ENCODE measurements at regions not wholly inside any gene's neighbourhood (a gene's known extent, or its start where the extent isn't known, plus 50 kb on each side); places are given as distances from the start of the nearest gene placed in this dataset.

DNA sequence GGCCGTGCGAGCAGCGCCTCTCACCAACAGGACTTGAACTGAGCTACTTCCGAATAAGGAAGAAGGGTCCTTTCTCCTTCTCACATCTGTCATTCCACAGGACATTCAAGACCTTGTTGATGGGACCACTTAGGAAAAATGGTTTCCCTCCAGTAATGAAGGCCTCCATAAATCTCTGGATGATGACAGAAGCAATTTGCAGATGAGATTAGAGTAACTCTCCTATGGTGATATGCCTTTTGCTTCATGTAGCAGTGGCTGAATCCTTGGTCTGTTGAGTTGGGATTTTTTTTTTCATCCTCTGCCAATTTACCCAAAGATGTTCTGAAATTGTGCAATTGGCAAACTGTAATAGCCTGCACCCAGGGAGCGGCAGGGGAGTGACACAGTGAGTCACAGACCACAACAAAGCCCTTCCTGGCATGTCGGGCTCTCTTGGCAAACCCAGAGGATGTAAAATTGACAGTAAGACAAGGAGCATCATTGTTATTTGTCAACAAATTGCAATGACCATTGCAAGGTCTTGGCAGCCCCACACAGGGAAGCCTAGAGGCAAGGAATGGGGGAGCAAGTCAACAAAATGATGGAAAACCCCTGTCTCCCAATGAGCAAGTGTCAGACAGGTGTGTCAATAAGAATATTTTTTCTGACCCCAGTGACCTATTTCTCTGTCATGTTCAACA is 275.9 kb downstream of the ACTL7B start:
- Histone ChIP-seq H3K4me1 (ENCODE audit: control insufficient read depth, insufficient read depth, low read length) (no peaks in the 10 kb centered on the region), H3K36me3 (ENCODE audit: control insufficient read depth, insufficient read depth, low read length) (no peaks in the 10 kb centered on the region), H3K9ac (ENCODE audit: low read depth, low read length) (no peak overlapping the region), H3K9me3 (ENCODE audit: control insufficient read depth, insufficient read depth, low read length) (no peaks in the 10 kb centered on the region), H3K4me3 (ENCODE audit: low read depth, low read length) (no peak overlapping the region), H3K27ac (ENCODE audit: low read depth, low read length) (no peak overlapping the region), H3K27me3 (ENCODE audit: control insufficient read depth, insufficient read depth, low read length) (no peaks in the 10 kb centered on the region)

DNA sequence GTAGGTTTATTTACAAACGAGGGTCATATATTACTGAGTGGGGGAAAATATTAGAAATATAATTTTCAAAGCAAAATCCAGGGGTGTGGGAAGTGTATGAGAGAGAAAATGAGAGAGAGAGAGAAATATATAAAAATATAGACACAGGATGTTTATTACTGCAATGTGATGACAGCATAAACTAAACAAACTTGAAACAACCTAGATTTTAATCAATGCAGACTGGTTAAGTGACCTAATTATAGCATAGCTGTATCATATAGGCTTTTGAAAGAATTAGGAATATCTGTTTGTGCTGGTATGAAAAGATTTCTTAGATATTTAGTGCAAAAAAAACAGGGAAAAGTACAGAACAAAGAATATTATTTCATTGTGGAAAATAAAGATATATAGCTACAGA is 280.5 kb downstream of the ACTL7B start:
- H3K4me3 ChIP-seq (ENCODE audit: low read depth, low read length): no peak overlapping the region
- H3K27me3 ChIP-seq (ENCODE audit: control insufficient read depth, insufficient read depth, low read length): no peaks in the 10 kb centered on the region
- no peaks in the 10 kb centered on the region for H3K9me3 ChIP-seq (ENCODE audit: control insufficient read depth, insufficient read depth, low read length)
- H3K27ac ChIP-seq (ENCODE audit: low read depth, low read length): no peak overlapping the region
- no peak overlapping the region for H3K9ac ChIP-seq (ENCODE audit: low read depth, low read length)
- no peaks in the 10 kb centered on the region for H3K36me3 ChIP-seq (ENCODE audit: control insufficient read depth, insufficient read depth, low read length)
- no peaks in the 10 kb centered on the region for H3K4me1 ChIP-seq (ENCODE audit: control insufficient read depth, insufficient read depth, low read length)

DNA sequence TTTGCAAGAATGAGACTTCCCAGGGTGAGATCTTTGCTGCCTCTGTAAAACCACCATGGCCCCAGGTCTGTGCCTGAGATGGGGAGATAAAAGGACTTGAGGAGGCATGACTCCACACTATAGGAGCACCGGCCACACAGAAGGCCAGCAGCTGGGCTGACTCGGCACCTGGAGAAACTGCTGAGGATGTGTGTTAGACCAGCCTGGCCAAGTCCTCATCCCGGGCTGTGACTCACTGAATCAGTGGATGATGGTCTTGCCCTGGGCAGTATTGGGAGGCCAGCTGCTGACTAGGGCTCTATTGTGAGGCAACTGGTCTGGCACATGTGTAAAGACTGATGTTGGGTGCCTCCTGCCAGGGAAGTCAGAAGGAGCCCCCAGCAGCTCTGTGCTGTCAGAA is 286.2 kb downstream of the ACTL7B start:
- no peak overlapping the region for H3K9ac ChIP-seq (ENCODE audit: low read depth, low read length)
- no peaks in the 10 kb centered on the region for H3K36me3 ChIP-seq (ENCODE audit: control insufficient read depth, insufficient read depth, low read length)
- no peak overlapping the region for H3K27ac ChIP-seq (ENCODE audit: low read depth, low read length)
- H3K4me3 ChIP-seq (ENCODE audit: low read depth, low read length): no peak overlapping the region
- H3K27me3 ChIP-seq (ENCODE audit: control insufficient read depth, insufficient read depth, low read length): no peaks in the 10 kb centered on the region
- H3K9me3 ChIP-seq (ENCODE audit: control insufficient read depth, insufficient read depth, low read length): no peaks in the 10 kb centered on the region
- H3K4me1 ChIP-seq (ENCODE audit: control insufficient read depth, insufficient read depth, low read length): no peaks in the 10 kb centered on the region

DNA sequence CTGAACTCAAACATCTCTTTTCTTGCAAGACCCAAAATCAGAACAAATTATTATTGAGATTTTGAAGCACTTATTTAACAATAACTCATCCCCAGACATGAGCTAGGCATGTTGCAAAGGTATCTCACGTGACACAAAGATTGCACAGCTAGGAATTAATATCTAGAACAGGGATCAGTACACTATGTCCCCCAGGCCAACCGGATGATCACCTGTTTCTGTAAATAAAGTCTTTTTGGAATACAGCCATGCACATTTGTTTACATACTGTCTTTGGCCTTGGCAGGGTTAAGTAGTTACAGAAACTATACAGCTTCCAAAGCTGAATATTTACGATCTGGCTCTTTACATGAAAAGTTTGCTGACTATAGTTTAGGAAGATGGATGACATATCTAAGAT is 287.7 kb downstream of the ACTL7B start:
- H3K9me3 ChIP-seq (ENCODE audit: control insufficient read depth, insufficient read depth, low read length): no peaks in the 10 kb centered on the region
- H3K27me3 ChIP-seq (ENCODE audit: control insufficient read depth, insufficient read depth, low read length): no peaks in the 10 kb centered on the region
- H3K4me3 ChIP-seq (ENCODE audit: low read depth, low read length): no peak overlapping the region
- no peak overlapping the region for H3K27ac ChIP-seq (ENCODE audit: low read depth, low read length)
- no peaks in the 10 kb centered on the region for H3K4me1 ChIP-seq (ENCODE audit: control insufficient read depth, insufficient read depth, low read length)
- H3K36me3 ChIP-seq (ENCODE audit: control insufficient read depth, insufficient read depth, low read length): no peaks in the 10 kb centered on the region
- H3K9ac ChIP-seq (ENCODE audit: low read depth, low read length): no peak overlapping the region

DNA sequence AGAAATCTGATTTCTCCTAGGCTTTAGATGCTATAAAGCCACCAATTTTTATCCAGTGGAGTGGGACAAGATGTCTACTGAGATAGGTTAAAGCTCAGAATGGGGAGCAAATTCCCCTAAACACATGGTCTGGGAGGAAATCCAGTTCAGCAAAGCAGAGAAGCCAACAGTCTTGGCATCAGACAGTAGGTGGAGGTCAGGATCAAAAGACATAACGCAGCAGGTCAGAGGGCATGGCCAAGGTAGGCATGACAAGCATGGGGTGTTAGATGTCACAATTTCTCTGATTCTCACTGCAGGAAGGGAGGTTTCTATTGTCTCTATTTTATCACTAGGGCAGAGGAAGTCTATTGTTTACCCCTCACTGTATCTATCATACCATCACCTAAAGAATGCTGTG is 288.2 kb downstream of the ACTL7B start:
- Histone ChIP-seq H3K9me3 (ENCODE audit: control insufficient read depth, insufficient read depth, low read length) (no peaks in the 10 kb centered on the region), H3K36me3 (ENCODE audit: control insufficient read depth, insufficient read depth, low read length) (no peaks in the 10 kb centered on the region), H3K4me3 (ENCODE audit: low read depth, low read length) (no peak overlapping the region), H3K27me3 (ENCODE audit: control insufficient read depth, insufficient read depth, low read length) (no peaks in the 10 kb centered on the region), H3K27ac (ENCODE audit: low read depth, low read length) (no peak overlapping the region), H3K4me1 (ENCODE audit: control insufficient read depth, insufficient read depth, low read length) (no peaks in the 10 kb centered on the region), H3K9ac (ENCODE audit: low read depth, low read length) (no peak overlapping the region)

DNA sequence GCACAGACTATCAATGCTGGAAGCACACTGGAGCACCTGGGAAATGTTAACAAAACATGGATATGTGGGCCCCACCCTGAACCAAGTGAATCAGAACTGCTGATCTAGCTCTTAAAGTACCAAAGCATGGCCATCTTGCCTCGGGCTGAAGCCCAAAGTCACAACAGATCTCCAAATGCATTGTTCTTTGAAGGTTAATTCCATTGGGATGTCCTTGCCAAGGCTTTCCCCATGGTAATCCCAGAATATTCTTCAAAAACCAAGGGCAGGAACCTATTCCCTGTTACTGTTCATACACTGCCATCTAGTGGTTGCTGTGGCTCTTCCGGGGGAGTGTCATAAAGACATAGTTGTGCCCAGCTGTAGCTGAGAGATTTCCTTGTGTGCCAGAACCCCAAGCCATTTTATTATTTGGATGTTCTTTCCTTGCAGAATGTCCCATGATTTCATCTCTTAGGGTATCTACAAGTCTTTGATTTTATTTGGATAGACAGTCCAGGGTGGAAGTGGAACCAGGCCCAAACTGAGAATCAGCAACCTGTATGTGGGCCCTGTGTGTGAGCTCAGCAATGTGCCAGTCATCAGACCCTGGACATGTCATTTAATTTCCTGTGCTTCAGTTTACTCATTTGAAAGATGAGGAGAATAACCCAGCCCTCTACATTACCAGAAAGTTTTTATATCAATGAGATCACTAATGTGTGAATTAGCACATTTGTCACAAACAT is 290.0 kb downstream of the ACTL7B start:
- Histone ChIP-seq H3K27ac (ENCODE audit: low read depth, low read length) (no peak overlapping the region), H3K27me3 (ENCODE audit: control insufficient read depth, insufficient read depth, low read length) (no peaks in the 10 kb centered on the region), H3K9me3 (ENCODE audit: control insufficient read depth, insufficient read depth, low read length) (no peaks in the 10 kb centered on the region), H3K4me1 (ENCODE audit: control insufficient read depth, insufficient read depth, low read length) (no peaks in the 10 kb centered on the region), H3K36me3 (ENCODE audit: control insufficient read depth, insufficient read depth, low read length) (no peaks in the 10 kb centered on the region), H3K9ac (ENCODE audit: low read depth, low read length) (no peak overlapping the region), H3K4me3 (ENCODE audit: low read depth, low read length) (no peak overlapping the region)

DNA sequence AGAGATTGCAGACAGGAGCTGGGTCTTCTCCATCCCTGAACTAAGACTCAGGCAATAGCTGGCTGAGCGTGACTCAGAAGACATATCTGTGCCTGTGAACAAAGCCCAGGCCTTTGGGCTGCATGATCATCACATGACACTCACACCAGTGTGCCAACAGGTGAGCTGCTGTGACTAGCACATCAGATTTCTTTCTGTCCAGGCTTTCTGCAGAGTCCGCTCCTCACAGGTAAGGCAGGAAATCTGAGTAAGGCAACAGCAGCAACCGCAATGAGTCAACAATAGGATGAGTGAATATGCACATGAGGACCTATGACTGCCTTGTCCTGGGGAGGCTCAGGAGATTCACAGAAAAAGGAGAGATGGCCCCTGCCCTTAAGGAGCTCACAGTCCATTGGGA is 293.6 kb downstream of the ACTL7B start:
- Histone ChIP-seq H3K4me3 (ENCODE audit: low read depth, low read length) (no peak overlapping the region), H3K9me3 (ENCODE audit: control insufficient read depth, insufficient read depth, low read length) (no peaks in the 10 kb centered on the region), H3K4me1 (ENCODE audit: control insufficient read depth, insufficient read depth, low read length) (no peaks in the 10 kb centered on the region), H3K9ac (ENCODE audit: low read depth, low read length) (no peak overlapping the region), H3K27me3 (ENCODE audit: control insufficient read depth, insufficient read depth, low read length) (no peaks in the 10 kb centered on the region), H3K27ac (ENCODE audit: low read depth, low read length) (no peak overlapping the region), H3K36me3 (ENCODE audit: control insufficient read depth, insufficient read depth, low read length) (no peaks in the 10 kb centered on the region)

DNA sequence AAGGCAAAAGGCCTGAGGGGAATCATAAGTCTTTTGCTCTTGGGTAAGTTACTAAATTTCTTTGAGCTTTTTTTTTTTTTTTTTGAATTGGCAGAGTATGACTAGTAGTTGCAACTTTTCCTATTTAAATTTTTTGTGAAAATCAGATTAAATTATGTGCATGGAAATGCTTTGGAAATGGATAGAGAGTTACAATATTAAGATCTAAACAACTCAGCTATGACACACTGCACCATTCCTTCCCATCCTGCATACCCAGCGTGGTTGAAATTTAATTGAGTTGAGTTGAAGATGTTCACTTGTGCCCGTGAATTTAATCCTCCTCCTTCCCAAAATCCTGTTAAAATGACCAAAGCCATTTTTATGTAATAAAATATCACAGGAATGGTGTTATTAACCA is 296.4 kb downstream of the ACTL7B start:
- Histone ChIP-seq H3K36me3 (ENCODE audit: control insufficient read depth, insufficient read depth, low read length) (no peaks in the 10 kb centered on the region), H3K27me3 (ENCODE audit: control insufficient read depth, insufficient read depth, low read length) (no peaks in the 10 kb centered on the region), H3K27ac (ENCODE audit: low read depth, low read length) (no peak overlapping the region), H3K9ac (ENCODE audit: low read depth, low read length) (no peak overlapping the region), H3K4me3 (ENCODE audit: low read depth, low read length) (no peak overlapping the region), H3K4me1 (ENCODE audit: control insufficient read depth, insufficient read depth, low read length) (no peaks in the 10 kb centered on the region), H3K9me3 (ENCODE audit: control insufficient read depth, insufficient read depth, low read length) (no peaks in the 10 kb centered on the region)

DNA sequence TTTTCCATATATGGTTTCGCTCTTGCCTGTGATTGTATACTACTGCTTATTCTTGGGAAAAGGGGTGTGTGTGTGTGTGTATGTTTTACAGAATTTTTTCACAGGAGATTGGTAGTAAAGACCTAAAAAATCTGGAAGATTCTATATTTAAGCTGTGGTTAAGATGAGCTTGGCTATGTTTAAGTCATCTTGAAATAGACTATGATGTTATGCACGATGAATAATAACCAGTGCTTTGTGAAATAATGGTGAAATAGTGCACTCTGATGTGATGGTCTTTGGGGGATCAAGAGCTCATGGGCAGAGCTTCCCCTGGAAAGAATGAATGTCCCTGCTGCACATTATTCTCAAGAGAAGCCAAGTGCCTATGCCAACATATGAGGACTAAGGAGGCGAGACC is 301.0 kb downstream of the ACTL7B start:
- Histone ChIP-seq H3K36me3 (ENCODE audit: control insufficient read depth, insufficient read depth, low read length) (no peaks in the 10 kb centered on the region), H3K27ac (ENCODE audit: low read depth, low read length) (no peak overlapping the region), H3K4me3 (ENCODE audit: low read depth, low read length) (no peak overlapping the region), H3K4me1 (ENCODE audit: control insufficient read depth, insufficient read depth, low read length) (no peaks in the 10 kb centered on the region), H3K27me3 (ENCODE audit: control insufficient read depth, insufficient read depth, low read length) (no peaks in the 10 kb centered on the region), H3K9ac (ENCODE audit: low read depth, low read length) (no peak overlapping the region), H3K9me3 (ENCODE audit: control insufficient read depth, insufficient read depth, low read length) (no peaks in the 10 kb centered on the region)

DNA sequence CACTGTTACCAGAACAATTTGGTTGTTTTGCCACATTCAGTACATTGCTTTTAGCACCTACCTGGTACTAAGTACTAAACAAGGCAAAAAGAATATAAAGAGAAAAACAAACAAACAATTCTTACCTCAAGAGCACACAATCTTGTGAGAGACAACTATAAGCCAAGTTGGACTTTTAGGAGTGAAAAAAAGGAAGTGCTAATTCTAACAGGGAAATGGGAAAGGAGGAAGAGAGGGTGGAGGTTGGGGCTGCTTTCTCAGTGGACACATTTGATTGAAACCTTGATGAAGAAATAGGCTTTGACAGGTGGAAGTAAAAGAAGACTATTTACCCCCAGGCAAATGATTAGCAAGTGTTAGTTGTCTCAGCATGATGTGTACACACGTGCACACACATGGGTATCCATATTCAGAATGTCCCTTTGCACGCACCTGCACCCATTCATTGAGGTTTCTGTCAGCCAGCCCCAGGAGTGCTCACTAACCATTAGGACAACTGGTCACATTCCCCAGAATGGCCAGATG is 302.6 kb downstream of the ACTL7B start:
- Histone ChIP-seq H3K4me3 (ENCODE audit: low read depth, low read length) (no peak overlapping the region), H3K9me3 (ENCODE audit: control insufficient read depth, insufficient read depth, low read length) (no peaks in the 10 kb centered on the region), H3K27ac (ENCODE audit: low read depth, low read length) (no peak overlapping the region), H3K4me1 (ENCODE audit: control insufficient read depth, insufficient read depth, low read length) (no peaks in the 10 kb centered on the region), H3K9ac (ENCODE audit: low read depth, low read length) (no peak overlapping the region), H3K36me3 (ENCODE audit: control insufficient read depth, insufficient read depth, low read length) (no peaks in the 10 kb centered on the region), H3K27me3 (ENCODE audit: control insufficient read depth, insufficient read depth, low read length) (no peaks in the 10 kb centered on the region)

DNA sequence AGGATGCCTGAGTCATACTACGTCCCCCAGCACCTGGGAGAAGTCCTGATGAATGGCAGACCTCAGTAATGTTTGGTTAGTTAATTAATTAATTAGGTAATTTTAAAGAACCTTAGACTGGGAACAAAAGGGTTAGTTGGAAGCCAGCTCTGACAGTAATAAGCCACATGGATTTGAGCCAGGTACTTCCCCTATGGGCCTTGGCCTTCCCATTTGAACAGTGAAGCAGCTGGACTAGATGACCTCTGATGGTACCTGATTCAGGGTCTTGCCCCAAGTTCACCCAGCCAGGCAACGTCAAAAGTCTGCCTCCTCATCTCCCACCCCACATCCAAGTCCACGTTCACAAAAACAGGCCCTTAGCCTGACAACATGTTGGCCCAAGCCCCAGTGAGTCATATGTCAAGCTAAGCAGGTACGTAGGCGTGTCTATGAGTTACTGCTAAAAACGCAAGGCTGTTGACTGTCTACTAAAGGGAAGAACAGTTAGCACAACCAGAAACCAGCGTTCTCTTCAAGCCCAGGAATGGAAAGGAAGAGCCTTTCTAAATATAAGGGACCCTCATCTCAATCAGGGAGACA is 303.2 kb downstream of the ACTL7B start:
- H3K27me3 ChIP-seq (ENCODE audit: control insufficient read depth, insufficient read depth, low read length): no peaks in the 10 kb centered on the region
- H3K4me1 ChIP-seq (ENCODE audit: control insufficient read depth, insufficient read depth, low read length): no peaks in the 10 kb centered on the region
- no peak overlapping the region for H3K9ac ChIP-seq (ENCODE audit: low read depth, low read length)
- no peaks in the 10 kb centered on the region for H3K36me3 ChIP-seq (ENCODE audit: control insufficient read depth, insufficient read depth, low read length)
- H3K27ac ChIP-seq (ENCODE audit: low read depth, low read length): no peak overlapping the region
- H3K9me3 ChIP-seq (ENCODE audit: control insufficient read depth, insufficient read depth, low read length): no peaks in the 10 kb centered on the region
- no peak overlapping the region for H3K4me3 ChIP-seq (ENCODE audit: low read depth, low read length)

Measured in HUES48 (cell line).